GM21360 (cell line): ENCODE measurements at regions not wholly inside any gene's neighbourhood (a gene's known extent, or its start where the extent isn't known, plus 50 kb on each side); places are given as distances from the start of the nearest gene placed in this dataset.
"Not testable (repeated sequence)": the region's sequence is repeated elsewhere in the genome, so short reads cannot be mapped to it uniquely, and the experiment has no call there.

Experiments used
- ATAC-seq: cut with Tn5 transposase; IDR thresholded peaks from one replicate; pipeline ENCODE4 v1.9.1; 2021; ENCODE audit warnings: mild to moderate bottlenecking, moderate library complexity; ENCODE audit not compliant: unreplicated experiment

GRCh38 chr10:3661271-3661670 is 123.7 kb downstream of the KLF6 start:
- no peak for ATAC-seq

- ATAC-seq: no peak
These were observed 124.3 kb downstream of the KLF6 start for GRCh38 chr10:3660753-3661152.

- ATAC-seq: no peak
These were observed 125.6 kb downstream of the KLF6 start for GRCh38 chr10:3659203-3659917.

DNA sequence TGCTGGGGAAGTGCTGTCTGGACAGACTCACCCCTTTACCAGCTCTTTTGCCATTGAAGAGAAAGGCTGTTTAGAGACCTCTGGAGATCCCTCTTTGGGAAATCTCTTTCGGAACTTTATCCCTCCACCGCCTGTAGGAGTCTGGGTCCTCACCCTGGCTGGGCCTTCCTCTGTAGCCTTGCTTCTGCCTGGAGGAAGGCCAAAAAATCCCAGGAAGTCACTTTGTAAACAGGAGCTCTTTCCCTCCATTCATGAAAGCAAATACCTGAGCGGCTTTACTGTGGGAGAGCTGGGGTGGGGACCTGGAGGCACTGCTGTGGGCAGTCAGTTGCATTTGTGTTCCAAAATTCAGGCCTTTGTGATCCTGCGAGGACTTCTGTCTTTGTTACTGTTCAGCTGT is 126.2 kb downstream of the KLF6 start:
- ATAC-seq: no peak

DNA sequence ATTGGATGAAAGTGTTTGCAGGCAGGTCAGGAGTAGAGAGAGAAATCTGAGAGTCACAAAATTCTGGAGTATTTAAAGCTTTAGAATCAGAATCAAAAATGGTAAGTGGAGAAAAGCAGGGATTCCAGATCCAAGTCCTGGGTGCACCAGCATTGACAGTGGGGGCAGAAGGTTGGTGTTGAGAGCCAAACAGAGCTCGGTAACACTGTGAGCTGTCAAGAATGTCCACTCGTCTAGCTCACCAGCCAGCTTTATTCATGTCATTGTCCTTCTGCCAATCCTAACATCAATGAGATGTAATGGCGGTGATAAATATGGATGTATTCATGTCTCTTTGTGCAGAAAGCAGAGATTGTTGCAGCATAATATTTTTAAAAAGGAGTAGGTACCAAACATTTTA is 128.8 kb downstream of the KLF6 start:
- ATAC-seq: no peak

DNA sequence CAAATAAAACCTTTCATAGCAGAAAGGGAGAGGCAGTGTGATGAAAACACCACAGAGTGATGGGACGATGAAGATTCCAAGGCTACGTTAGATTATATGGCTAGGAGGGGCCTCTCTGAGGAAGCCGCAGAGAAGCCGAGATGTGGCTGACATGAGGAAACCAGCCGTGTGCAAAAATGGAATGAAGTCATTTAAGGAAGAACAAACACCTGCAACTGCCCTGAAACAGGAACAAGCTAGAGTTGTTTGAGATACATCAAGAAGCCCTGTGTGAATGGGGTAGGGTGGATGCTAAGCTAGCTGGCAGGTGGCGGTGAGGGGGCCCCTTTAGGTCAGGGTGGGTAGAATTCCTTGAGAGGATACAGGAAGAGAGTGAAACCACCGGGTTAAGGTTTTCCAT is 129.5 kb downstream of the KLF6 start:
- no peak for ATAC-seq

GRCh38 chr10:3654980-3655379 is 130.0 kb downstream of the KLF6 start:
- ATAC-seq: no peak

- ATAC-seq: no peak
These were observed 130.5 kb downstream of the KLF6 start for GRCh38 chr10:3654496-3654895.

DNA sequence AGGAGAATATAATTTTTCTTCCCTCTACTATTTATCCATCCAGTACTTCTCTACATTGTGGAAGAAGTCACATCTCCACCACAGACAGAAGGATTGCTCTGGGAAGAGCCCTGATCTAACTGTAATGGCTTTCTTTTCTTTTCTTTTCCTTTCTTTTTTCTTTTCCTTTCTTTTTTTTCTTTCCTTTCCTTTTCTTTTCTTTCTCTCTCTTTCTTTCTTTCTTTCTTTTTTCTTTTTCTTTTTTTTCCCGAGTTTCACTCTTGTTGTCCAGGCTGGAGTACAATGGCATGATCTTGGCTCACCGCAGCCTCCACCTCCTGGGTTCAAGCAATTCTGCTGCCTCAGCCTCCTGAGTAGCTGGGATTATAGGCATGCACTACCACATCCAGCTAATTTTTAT is 131.7 kb downstream of the KLF6 start:
- not testable (repeated sequence) for ATAC-seq

DNA sequence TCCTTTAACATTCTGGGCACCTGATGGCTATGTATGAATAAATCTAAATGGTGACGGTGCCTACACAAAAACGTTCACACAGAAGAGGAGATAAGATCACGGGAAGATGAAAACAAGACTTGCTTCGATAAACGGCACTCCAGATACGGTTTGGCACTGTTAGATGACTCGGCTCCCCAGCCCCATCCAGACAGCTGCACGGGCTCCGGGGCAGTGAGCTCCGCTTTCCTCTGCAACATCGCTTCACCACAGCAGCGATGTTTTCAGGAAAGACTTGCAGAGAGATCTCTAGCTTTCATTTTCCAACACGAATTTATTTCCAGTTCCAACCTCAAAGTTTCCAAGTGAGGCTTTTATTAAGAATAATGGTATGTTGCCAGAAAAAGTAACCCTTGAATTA is 132.1 kb downstream of the KLF6 start:
- no peak for ATAC-seq

DNA sequence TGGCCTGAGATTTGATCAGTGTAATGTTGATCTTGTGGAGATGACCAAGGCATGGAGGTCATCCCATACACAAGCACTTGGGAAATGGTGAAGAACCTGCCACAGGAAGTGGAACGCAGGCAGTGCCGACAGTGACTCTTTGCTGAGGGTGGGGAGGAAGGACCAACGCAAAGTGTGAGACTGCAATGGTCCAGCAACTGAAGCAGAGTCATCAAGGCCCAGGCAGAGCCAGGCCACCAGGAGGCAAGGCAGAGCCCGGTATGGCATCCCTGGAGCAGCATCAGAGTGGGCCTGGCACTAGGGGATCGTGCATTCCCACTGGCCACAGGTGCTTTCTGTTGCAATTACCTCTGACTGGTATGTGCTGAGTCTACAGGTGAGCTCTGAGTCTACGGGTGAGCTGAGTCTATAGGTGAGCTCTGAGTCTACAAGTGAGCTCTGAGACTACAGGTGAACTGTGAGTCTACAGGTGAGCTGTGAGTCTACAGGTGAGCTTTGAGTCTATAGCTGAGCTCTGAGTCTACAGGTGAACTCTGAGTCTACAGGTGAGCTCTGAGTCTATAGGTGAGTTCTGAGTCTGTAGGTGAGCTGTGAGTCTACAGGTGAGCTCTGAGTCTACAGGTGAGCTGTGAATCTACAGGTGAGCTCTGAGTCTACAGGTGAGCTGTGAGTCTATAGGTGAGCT is 132.9 kb downstream of the KLF6 start:
- no peak for ATAC-seq

DNA sequence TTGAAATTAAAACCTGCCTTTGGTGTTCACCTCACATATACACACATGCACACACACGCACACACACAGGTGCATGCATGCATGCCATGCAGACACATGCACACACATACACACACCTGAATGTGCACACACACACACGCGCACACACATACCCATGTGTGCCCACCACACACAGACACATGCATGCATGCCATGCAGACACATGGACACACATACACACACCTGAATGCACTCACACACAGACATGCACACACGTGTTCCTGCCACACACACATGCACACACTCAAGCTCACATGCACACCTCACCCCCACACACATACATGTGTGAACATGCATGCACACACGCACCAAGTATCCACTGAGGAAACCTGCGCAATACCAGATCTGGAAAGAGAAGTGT is 136.4 kb downstream of the KLF6 start:
- no peak for ATAC-seq

- ATAC-seq: no peak
These were observed 136.8 kb downstream of the KLF6 start for GRCh38 chr10:3648170-3648569.

GRCh38 chr10:3647074-3647473 is 137.9 kb downstream of the KLF6 start:
- peak; percentile 94 for ATAC-seq

DNA sequence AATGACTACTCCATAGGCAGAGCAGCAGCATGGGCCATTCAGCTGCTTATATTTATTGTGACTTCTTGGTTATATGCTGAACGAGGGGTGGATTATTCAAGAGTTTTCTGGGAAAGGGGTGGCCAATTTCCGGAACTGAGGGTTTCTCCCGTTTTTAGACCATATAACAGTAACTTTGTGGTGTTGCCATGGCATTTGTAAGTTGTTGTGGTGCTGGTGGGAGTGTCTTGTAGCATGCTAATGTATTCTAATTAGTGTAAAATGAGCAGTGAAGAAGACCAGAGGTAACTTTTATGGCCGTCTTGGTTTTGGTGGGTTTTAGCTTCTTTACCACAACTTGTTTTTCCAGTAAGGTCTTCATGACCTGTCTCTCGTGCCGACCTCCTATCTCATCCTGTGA is 139.6 kb downstream of the KLF6 start:
- no peak for ATAC-seq

DNA sequence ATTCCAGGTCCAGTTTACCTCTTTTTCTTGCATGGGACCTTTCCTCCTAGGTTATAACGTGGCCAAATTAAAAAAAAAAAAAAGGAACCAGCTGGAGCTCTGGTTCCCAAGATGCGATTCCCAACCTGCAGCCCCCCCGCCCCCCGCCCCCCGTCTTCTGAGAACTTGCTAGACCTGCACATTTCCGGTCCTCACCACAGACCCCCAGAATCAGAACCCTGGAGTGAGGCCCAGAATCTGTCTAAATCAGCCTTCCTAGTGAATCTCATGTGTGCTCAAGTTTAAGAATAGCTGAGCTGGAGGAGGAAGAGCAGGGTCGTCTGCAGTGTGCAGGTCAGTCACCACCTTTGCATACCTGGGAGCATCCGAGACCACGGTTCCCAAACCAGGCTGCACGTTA is 144.2 kb downstream of the KLF6 start:
- ATAC-seq: no peak

DNA sequence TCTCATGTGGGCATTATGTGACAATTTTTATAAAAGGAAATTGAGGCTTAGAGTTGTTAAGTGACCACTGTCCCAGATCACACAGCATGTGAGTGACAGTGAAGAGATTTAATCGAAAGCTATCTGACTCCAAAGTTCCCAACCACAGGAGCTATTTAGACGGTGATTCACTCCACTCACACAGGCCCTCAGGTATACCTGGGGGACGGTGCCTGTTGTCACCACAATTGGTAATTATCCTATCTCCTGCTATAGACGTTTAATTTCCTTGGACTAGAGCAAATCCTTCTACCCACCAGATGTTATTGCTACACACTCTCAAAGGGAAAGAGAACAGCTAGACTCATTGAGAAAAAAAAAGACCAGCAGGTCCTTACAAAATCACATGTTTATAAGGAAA is 145.5 kb downstream of the KLF6 start:
- no peak for ATAC-seq

GRCh38 chr10:3636356-3637181 is 148.4 kb downstream of the KLF6 start:
- ATAC-seq: no peak

DNA sequence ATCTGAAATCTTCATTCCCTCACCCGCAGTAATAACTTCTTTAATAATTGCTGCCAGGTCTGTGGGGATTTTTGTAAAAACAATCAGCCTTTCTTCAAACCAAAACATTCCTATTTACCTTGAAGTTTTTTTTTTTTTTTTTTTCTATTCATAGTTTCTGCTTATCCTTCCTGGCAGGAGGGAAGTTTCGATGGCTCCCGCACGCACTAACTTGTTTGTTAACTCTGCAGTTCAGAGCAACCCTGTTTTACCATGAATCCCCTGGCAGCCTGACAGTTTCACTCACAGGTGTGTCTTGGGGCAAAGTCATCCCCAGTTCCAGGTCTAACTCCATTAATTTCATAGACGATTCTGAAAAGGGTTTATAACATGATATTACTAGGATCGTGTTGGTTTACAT is 149.3 kb downstream of the KLF6 start:
- no peak for ATAC-seq

DNA sequence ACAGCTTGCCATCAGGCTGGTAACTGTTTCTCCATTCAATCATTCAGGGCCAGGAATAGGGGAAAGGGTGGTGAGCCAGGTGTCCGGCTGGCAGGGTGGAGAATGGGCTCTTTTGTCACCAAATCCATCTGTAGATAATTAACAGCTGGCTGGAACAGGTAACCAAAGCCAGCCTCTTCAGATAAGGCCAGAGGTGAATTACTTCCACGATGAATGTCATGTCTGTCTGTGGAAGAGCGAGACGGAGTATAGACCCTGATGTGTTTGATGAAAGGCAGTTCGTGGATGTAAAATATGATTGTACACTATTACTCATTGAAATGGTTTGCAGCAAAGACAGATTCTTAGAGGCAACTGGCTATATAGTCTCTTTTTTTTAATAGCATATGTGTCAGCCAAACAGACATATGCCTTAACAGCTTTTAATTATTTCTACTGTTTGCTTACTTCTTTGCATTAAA is 149.8 kb downstream of the KLF6 start:
- no peak for ATAC-seq

- not testable (repeated sequence) for ATAC-seq
These were observed 150.4 kb downstream of the KLF6 start for GRCh38 chr10:3634646-3635045.
